ENCODE measurements at regions not wholly inside any gene's neighbourhood (a gene's known extent, or its start where the extent isn't known, plus 50 kb on each side); places are given as distances from the start of the nearest gene placed in this dataset.

- peaks cover 4% of the 10 kb centered on the region for H3K27me3 Mint-ChIP-seq (ENCODE audit: low read depth)
- no peaks in the 10 kb centered on the region; a peak in 1 of 4 replicates for H3K4me1 Mint-ChIP-seq
- Histone ChIP-seq H4K5ac (ENCODE audit: insufficient read length, low read depth, low read length) (no peak overlapping the region), H3K18ac (ENCODE audit: insufficient read length, low read depth, low read length) (no peak overlapping the region), H3K9ac (ENCODE audit: extremely low read depth, insufficient read length, low read length) (no peak overlapping the region), H3K27ac (ENCODE audit: insufficient read length, low read depth, low read length) (no peak overlapping the region), H2BK12ac (ENCODE audit: insufficient read length, low read depth, low read length) (no peak overlapping the region), H2BK20ac (ENCODE audit: low read depth, low read length, poor library complexity, severe bottlenecking) (no peak overlapping the region), H3K23ac (ENCODE audit: insufficient read length, low read depth, low read length) (no peak overlapping the region), H3K14ac (ENCODE audit: insufficient read depth, low read length) (no peak overlapping the region), H2BK120ac (ENCODE audit: low read depth, low read length, poor library complexity, severe bottlenecking) (no peak overlapping the region), H3K4me1 (ENCODE audit: insufficient read depth, low read length) (peaks cover 3% of the 10 kb centered on the region; the same call in 1 of the 2 replicates), H3T11ph (ENCODE audit: low read length) (no peak overlapping the region), H4K20me1 (ENCODE audit: control insufficient read depth, insufficient read depth, insufficient read length) (no peaks in the 10 kb centered on the region), H4K91ac (ENCODE audit: insufficient read length, low read depth, low read length) (no peak overlapping the region), H3K4me2 (ENCODE audit: insufficient read depth, insufficient read length, low read length) (no peak overlapping the region), H3K79me1 (ENCODE audit: insufficient read depth, low read depth, low read length, poor library complexity, severe bottlenecking) (no peaks in the 10 kb centered on the region), H3K23me2 (ENCODE audit: insufficient read length, low read depth, low read length, poor library complexity, severe bottlenecking) (no peaks in the 10 kb centered on the region), H3K4ac (ENCODE audit: low read depth, low read length) (no peak overlapping the region), H3K56ac (ENCODE audit: insufficient read length, low read depth, low read length) (no peak overlapping the region), H3K79me2 (ENCODE audit: insufficient read depth, low read length) (no peaks in the 10 kb centered on the region), H2AK5ac (ENCODE audit: insufficient read length, low read length) (no peak overlapping the region), H2BK15ac (ENCODE audit: low read depth, low read length) (no peak overlapping the region), H3K27me3 (ENCODE audit: insufficient read depth, low read length) (no peaks in the 10 kb centered on the region), H2AFZ (ENCODE audit: low read length) (no peak overlapping the region), H4K8ac (replicated peaks; ENCODE audit: insufficient read length, low read depth, low read length) (no peak overlapping the region), H3K9me3 (ENCODE audit: control insufficient read depth, low read depth, low read length) (no peaks in the 10 kb centered on the region), H2BK5ac (ENCODE audit: insufficient read length, low read length) (no peak overlapping the region)
- WGBS (ENCODE audit: extremely low coverage, insufficient read length, low lambda C conversion rate) = no CpG with 5 or more reads among the region's 5 CpGs
- TF ChIP-seq CTCF (conservative IDR thresholded peaks at IDR 0.05) = no peak
- H3K27ac Mint-ChIP-seq = no peak overlapping the region
- DNase-seq = no peak
- H3K36me3 Mint-ChIP-seq (ENCODE audit: insufficient read depth in 1 of 3, low read depth in 3 of 3) = no peaks in the 10 kb centered on the region
- H3K4me3 Mint-ChIP-seq = no peak overlapping the region
- peaks cover 0 to 3% of the 10 kb centered on the region in 2 experiments; a peak in 2 of 5 replicates for H3K9me3 Mint-ChIP-seq
These were observed 126.2 kb downstream of the SEC23IP start for GRCh38 chr10:120018695-120019094.

Measured in H9 (cell line).